Renal pelvis (tissue), 1 donor: ENCODE measurements at regions not wholly inside any gene's neighbourhood (a gene's known extent, or its start where the extent isn't known, plus 50 kb on each side); places are given as distances from the start of the nearest gene placed in this dataset.
A peak's percentile ranks its signal among the peaks of the same experiment; 100 is the strongest.

Experiments used
- DNase-seq: peaks from one replicate; pipeline ENCODE4 v3.0.0-alpha.2; 2013

GRCh38 chr17:54007855-54008254 is 185.1 kb downstream of the KIF2B start:
- DNase-seq, result no peak

GRCh38 chr17:54009502-54009901 is 186.8 kb downstream of the KIF2B start:
- no peak for DNase-seq

- no peak for DNase-seq
These were observed 190.3 kb downstream of the KIF2B start for GRCh38 chr17:54013072-54013471.

GRCh38 chr17:54015734-54016133 is 193.0 kb downstream of the KIF2B start:
- DNase-seq, result no peak

- no peak for DNase-seq
These were observed 198.7 kb downstream of the KIF2B start for GRCh38 chr17:54021418-54021817.

GRCh38 chr17:54028986-54029580 is 206.4 kb downstream of the KIF2B start:
- no peak for DNase-seq

- DNase-seq, result no peak
These were observed 207.3 kb downstream of the KIF2B start for GRCh38 chr17:54029986-54030385.

GRCh38 chr17:54046570-54046969 is 223.8 kb downstream of the KIF2B start:
- no peak for DNase-seq

- no peak for DNase-seq
These were observed 240.9 kb downstream of the KIF2B start for GRCh38 chr17:54063639-54064038.

GRCh38 chr17:54085020-54085419 is 262.3 kb downstream of the KIF2B start:
- no peak for DNase-seq

GRCh38 chr17:54085934-54086333 is 263.2 kb downstream of the KIF2B start:
- DNase-seq, result peak; percentile 4

- no peak for DNase-seq
These were observed 273.5 kb downstream of the KIF2B start for GRCh38 chr17:54096216-54096615.

GRCh38 chr17:54099221-54099620 is 276.5 kb downstream of the KIF2B start:
- DNase-seq, result no peak

- DNase-seq, result no peak
These were observed 279.5 kb downstream of the KIF2B start for GRCh38 chr17:54102246-54102645.

GRCh38 chr17:54111576-54111975 is 288.8 kb downstream of the KIF2B start:
- DNase-seq, result no peak

GRCh38 chr17:54117452-54117851 is 294.7 kb downstream of the KIF2B start:
- DNase-seq, result no peak

GRCh38 chr17:54124456-54124855 is 301.7 kb downstream of the KIF2B start:
- no peak for DNase-seq

GRCh38 chr17:54153423-54153822 is 330.7 kb downstream of the KIF2B start:
- no peak for DNase-seq

- DNase-seq, result no peak
These were observed 334.8 kb downstream of the KIF2B start for GRCh38 chr17:54157542-54157941.

- peak; percentile 16 for DNase-seq
These were observed 349.6 kb downstream of the KIF2B start for GRCh38 chr17:54172096-54172984.

GRCh38 chr17:54172985-54173316 is 350.2 kb downstream of the KIF2B start:
- DNase-seq, result no peak

GRCh38 chr17:54177606-54178308 is 355.0 kb downstream of the KIF2B start:
- DNase-seq, result no peak

GRCh38 chr17:54180950-54181349 is 358.2 kb downstream of the KIF2B start:
- DNase-seq, result peak; percentile 34
